ENCODE measurements at regions not wholly inside any gene's neighbourhood (a gene's known extent, or its start where the extent isn't known, plus 50 kb on each side); places are given as distances from the start of the nearest gene placed in this dataset.

DNA sequence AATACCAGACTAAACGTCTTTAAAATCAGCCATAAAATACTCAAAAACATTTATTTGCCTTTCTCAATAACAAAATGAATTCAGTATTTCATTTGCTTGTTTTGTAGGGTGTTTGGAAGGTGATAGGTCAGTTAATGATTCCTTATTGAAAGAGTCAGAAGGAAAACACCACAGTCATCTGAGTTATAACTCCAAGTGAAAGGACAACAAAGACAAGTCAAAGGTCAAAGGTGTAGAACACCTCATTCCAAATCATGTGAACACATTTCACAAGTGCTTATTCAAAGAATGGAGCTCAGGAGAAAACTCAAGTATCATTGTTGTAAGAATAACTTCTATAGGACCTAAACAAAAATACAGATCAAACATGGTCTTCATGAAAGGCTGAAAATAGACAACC, 318.6 kb upstream of the PHF14 start:
- Histone ChIP-seq H3K9me3 (ENCODE audit: control insufficient read depth, insufficient read depth, low read length) (peaks cover 8% of the 10 kb centered on the region), H3K27me3 (ENCODE audit: control insufficient read depth, insufficient read depth, low read length) (no peaks in the 10 kb centered on the region), H3K27ac (ENCODE audit: low read depth, low read length) (no peak overlapping the region), H3K4me3 (ENCODE audit: low read depth, low read length) (no peak overlapping the region)
- TF ChIP-seq, protein P1, sequence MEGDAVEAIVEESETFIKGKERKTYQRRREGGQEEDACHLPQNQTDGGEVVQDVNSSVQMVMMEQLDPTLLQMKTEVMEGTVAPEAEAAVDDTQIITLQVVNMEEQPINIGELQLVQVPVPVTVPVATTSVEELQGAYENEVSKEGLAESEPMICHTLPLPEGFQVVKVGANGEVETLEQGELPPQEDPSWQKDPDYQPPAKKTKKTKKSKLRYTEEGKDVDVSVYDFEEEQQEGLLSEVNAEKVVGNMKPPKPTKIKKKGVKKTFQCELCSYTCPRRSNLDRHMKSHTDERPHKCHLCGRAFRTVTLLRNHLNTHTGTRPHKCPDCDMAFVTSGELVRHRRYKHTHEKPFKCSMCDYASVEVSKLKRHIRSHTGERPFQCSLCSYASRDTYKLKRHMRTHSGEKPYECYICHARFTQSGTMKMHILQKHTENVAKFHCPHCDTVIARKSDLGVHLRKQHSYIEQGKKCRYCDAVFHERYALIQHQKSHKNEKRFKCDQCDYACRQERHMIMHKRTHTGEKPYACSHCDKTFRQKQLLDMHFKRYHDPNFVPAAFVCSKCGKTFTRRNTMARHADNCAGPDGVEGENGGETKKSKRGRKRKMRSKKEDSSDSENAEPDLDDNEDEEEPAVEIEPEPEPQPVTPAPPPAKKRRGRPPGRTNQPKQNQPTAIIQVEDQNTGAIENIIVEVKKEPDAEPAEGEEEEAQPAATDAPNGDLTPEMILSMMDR (IDR thresholded peaks at IDR 0.05; ENCODE audit: low read depth, low read length): no peak
- POLR2A ChIA-PET: no interaction called here
- CTCF ChIA-PET: no interaction called here
- no peak for DNase-seq (ENCODE audit: low read depth, low spot score)

DNA sequence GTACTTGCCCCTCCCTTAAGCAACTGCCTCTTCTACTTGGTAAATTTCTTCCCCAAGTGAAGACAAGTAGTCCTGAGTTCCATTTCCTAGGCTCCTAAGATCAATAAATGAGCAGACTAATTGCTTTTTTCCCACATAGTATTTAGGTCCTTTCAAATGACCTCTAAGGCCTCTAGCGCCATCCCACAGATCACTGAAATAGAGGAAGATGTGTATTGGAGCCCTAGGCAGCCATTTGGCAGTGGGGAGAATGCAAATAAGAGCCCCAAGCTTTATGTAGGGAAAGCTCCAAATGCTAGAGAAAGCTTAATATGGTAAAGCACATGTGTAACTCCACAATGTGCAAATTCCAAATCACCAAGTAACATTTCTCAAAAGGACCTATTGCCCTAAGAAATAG, 316.5 kb upstream of the PHF14 start:
- Histone ChIP-seq H3K4me3 (ENCODE audit: low read depth, low read length) (no peak overlapping the region), H3K27me3 (ENCODE audit: control insufficient read depth, insufficient read depth, low read length) (no peaks in the 10 kb centered on the region), H3K27ac (ENCODE audit: low read depth, low read length) (no peak overlapping the region), H3K9me3 (ENCODE audit: control insufficient read depth, insufficient read depth, low read length) (peaks cover 8% of the 10 kb centered on the region)
- CTCF ChIA-PET: no interaction called here
- POLR2A ChIA-PET: no interaction called here
- TF ChIP-seq, protein P1 (IDR thresholded peaks at IDR 0.05; ENCODE audit: low read depth, low read length): no peak
- DNase-seq (ENCODE audit: low read depth, low spot score): no peak

DNA sequence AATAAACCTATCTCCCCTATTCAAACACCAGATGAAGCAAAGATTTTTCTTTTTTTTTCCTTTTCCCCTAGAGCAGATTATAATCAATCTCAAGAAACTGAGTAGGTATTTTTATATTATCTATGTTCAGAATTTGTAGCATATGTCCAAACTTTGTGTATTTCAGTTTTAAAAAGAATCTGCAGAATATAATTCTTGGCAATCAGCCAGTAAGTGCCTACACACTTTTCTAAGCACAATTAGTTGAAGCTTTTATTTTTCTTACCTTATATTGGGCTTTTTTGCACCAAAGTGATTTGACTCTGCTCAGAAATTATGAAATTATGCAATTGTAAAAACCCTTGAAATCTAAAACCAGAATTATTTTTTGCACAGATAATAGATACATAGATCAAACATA, 315.8 kb upstream of the PHF14 start:
- Histone ChIP-seq H3K4me3 (ENCODE audit: low read depth, low read length) (no peak overlapping the region), H3K9me3 (ENCODE audit: control insufficient read depth, insufficient read depth, low read length) (peaks cover 6% of the 10 kb centered on the region), H3K27ac (ENCODE audit: low read depth, low read length) (no peak overlapping the region), H3K27me3 (ENCODE audit: control insufficient read depth, insufficient read depth, low read length) (no peaks in the 10 kb centered on the region)
- ChIA-PET POLR2A (no interaction called here), CTCF (no interaction called here)
- TF ChIP-seq, protein P1 (IDR thresholded peaks at IDR 0.05; ENCODE audit: low read depth, low read length): no peak
- DNase-seq (ENCODE audit: low read depth, low spot score): no peak

DNA sequence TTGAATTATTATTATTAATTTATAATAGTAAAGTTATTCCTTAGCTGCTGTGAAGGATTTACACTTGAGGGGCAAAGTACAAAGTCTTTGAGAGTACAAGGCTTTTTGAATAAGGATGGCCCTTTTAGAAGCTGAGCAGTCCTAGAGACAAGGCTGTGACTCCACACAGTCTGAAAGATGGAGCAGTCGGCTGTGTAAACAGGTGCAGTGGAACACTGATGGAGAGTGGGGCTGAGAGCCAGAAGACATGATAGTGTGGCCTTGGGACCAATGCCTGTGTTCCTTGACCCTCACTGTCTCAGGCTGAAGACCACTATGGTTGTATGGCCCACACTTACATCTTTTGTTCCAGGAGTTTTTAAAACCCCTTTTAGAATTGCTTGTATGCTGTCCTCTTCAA, 311.2 kb upstream of the PHF14 start:
- POLR2A ChIA-PET: no interaction called here
- CTCF ChIA-PET: no interaction called here
- TF ChIP-seq, protein P1 (IDR thresholded peaks at IDR 0.05; ENCODE audit: low read depth, low read length): no peak
- Histone ChIP-seq H3K4me3 (ENCODE audit: low read depth, low read length) (no peak overlapping the region), H3K27ac (ENCODE audit: low read depth, low read length) (no peak overlapping the region), H3K9me3 (ENCODE audit: control insufficient read depth, insufficient read depth, low read length) (no peaks in the 10 kb centered on the region), H3K27me3 (ENCODE audit: control insufficient read depth, insufficient read depth, low read length) (no peaks in the 10 kb centered on the region)
- DNase-seq (ENCODE audit: low read depth, low spot score): no peak

DNA sequence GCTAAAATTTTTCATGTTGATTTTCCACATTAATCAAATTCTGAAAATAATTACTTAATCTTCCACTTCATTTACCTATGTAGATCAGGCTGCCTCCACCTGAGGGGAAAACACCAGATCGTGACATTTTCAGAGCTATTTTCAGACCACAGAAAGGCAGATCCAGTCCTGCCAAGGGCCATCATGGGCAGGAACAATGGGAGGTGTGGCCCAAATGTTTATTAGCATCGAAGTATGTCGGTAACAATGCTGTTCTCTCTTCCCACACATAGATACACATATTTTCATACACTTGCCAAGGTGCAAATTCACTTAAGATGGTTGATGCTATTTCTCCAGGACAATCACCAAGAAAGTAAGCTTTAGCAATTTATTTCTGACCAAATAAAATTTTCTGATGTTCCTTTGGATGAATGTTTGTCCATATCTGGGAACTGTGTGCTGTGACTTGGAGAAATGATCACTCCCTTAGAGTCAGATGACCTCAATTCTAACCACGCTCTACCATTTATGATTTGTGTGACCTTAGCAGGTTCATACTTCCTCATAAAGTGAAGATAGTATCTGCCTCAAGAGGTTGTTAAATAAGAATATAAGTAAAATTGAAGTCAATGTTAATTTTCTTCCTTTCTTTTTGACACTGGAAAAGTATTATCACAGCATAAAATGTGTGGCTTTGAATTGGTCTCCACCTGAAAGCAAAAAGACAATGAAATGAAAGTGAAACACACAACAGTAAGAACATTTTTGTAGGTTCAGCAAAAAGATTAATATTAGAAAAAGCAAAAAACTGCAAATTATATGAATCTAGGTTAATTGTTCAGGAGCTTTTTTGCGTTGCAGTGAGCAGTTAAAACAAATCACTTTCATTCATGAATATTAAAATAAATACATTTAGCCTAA, 310.4 kb upstream of the PHF14 start:
- TF ChIP-seq, protein P1 (IDR thresholded peaks at IDR 0.05; ENCODE audit: low read depth, low read length): no peak
- ChIA-PET CTCF (interaction anchor here (0.6 kb wide), 1 partner anchor 1043 kb away, joined by 3 read pairs; no protein-coding TSS in a partner anchor), POLR2A (no interaction called here)
- Histone ChIP-seq H3K27ac (ENCODE audit: low read depth, low read length) (no peak overlapping the region), H3K27me3 (ENCODE audit: control insufficient read depth, insufficient read depth, low read length) (no peaks in the 10 kb centered on the region), H3K4me3 (ENCODE audit: low read depth, low read length) (no peak overlapping the region), H3K9me3 (ENCODE audit: control insufficient read depth, insufficient read depth, low read length) (no peaks in the 10 kb centered on the region)
- DNase-seq (ENCODE audit: low read depth, low spot score): no peak

Measured in AG04450 (cell line).